ENCODE measurements at regions not wholly inside any gene's neighbourhood (a gene's known extent, or its start where the extent isn't known, plus 50 kb on each side); places are given as distances from the start of the nearest gene placed in this dataset.

GRCh38 chr3:168384990-168385389 lies 289.3 kb upstream of the GOLIM4 start:
- DNase-seq (ENCODE audit: low read depth, low spot score), result no peak
- no peaks in the 10 kb centered on the region for H4K20me1 ChIP-seq (ENCODE audit: control insufficient read depth, extremely low read depth, insufficient read depth, low read length)
- H3K27me3 ChIP-seq (ENCODE audit: control insufficient read depth, extremely low read depth, insufficient read depth, low read length), result no peaks in the 10 kb centered on the region
- no peaks in the 10 kb centered on the region for H3K9me3 ChIP-seq (ENCODE audit: control insufficient read depth, low read depth, low read length)
- FAIRE-seq, result no peak
- no peak overlapping the region for H3K9ac ChIP-seq (ENCODE audit: control insufficient read depth, extremely low read depth, insufficient read depth, low read length)
- no peak for TF ChIP-seq EZH2 (IDR thresholded peaks at IDR 0.05; ENCODE audit: low read length)
- TF ChIP-seq, protein P1, sequence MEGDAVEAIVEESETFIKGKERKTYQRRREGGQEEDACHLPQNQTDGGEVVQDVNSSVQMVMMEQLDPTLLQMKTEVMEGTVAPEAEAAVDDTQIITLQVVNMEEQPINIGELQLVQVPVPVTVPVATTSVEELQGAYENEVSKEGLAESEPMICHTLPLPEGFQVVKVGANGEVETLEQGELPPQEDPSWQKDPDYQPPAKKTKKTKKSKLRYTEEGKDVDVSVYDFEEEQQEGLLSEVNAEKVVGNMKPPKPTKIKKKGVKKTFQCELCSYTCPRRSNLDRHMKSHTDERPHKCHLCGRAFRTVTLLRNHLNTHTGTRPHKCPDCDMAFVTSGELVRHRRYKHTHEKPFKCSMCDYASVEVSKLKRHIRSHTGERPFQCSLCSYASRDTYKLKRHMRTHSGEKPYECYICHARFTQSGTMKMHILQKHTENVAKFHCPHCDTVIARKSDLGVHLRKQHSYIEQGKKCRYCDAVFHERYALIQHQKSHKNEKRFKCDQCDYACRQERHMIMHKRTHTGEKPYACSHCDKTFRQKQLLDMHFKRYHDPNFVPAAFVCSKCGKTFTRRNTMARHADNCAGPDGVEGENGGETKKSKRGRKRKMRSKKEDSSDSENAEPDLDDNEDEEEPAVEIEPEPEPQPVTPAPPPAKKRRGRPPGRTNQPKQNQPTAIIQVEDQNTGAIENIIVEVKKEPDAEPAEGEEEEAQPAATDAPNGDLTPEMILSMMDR (optimal IDR thresholded peaks at IDR 0.05 in 1 of 3, IDR thresholded peaks at IDR 0.05 in 1 of 3, conservative IDR thresholded peaks at IDR 0.05 in 1 of 3; ENCODE audit: extremely low read depth in 1 of 3, insufficient read depth in 2 of 3, low read length in 3 of 3), result no peak
- no peak overlapping the region for H3K4me3 ChIP-seq (ENCODE audit: control insufficient read depth in 2 of 3, extremely low read depth in 1 of 3, insufficient read depth in 2 of 3, low read depth in 1 of 3, low read length in 3 of 3)
- H3K79me2 ChIP-seq (ENCODE audit: control insufficient read depth, insufficient read depth, low read length), result no peaks in the 10 kb centered on the region
- H3K4me2 ChIP-seq (ENCODE audit: control insufficient read depth, extremely low read depth, insufficient read depth, low read depth, low read length), result no peak overlapping the region
- H2AFZ ChIP-seq (ENCODE audit: control insufficient read depth, low read length), result no peak overlapping the region
- no peak overlapping the region for H3K27ac ChIP-seq (ENCODE audit: control insufficient read depth, insufficient read depth, low read length)
- dilution Hi-C loops (cut with MboI; ENCODE audit: extremely low pct_ligation_motif_present, low sequenced_read_pairs), result no loop called here
- no peaks in the 10 kb centered on the region for H3K36me3 ChIP-seq (ENCODE audit: control insufficient read depth in 2 of 2, extremely low read depth in 1 of 2, insufficient read depth in 2 of 2, low read length in 2 of 2)
- H3K4me1 ChIP-seq (ENCODE audit: control insufficient read depth, extremely low read depth, insufficient read depth, low read length), result no peaks in the 10 kb centered on the region
- no peaks in the 10 kb centered on the region for H3K9me1 ChIP-seq (ENCODE audit: control insufficient read depth, extremely low read depth, insufficient read depth, low read length)

- Histone ChIP-seq H3K4me3 (ENCODE audit: control insufficient read depth in 2 of 3, extremely low read depth in 1 of 3, insufficient read depth in 2 of 3, low read depth in 1 of 3, low read length in 3 of 3) (no peak overlapping the region), H4K20me1 (ENCODE audit: control insufficient read depth, extremely low read depth, insufficient read depth, low read length) (no peaks in the 10 kb centered on the region), H3K9me3 (ENCODE audit: control insufficient read depth, low read depth, low read length) (no peaks in the 10 kb centered on the region), H3K36me3 (ENCODE audit: control insufficient read depth in 2 of 2, extremely low read depth in 1 of 2, insufficient read depth in 2 of 2, low read length in 2 of 2) (no peaks in the 10 kb centered on the region), H3K79me2 (ENCODE audit: control insufficient read depth, insufficient read depth, low read length) (no peaks in the 10 kb centered on the region), H3K4me2 (ENCODE audit: control insufficient read depth, extremely low read depth, insufficient read depth, low read depth, low read length) (no peak overlapping the region), H3K9ac (ENCODE audit: control insufficient read depth, extremely low read depth, insufficient read depth, low read length) (no peak overlapping the region), H3K4me1 (ENCODE audit: control insufficient read depth, extremely low read depth, insufficient read depth, low read length) (no peaks in the 10 kb centered on the region), H3K27me3 (ENCODE audit: control insufficient read depth, extremely low read depth, insufficient read depth, low read length) (no peaks in the 10 kb centered on the region), H3K9me1 (ENCODE audit: control insufficient read depth, extremely low read depth, insufficient read depth, low read length) (no peaks in the 10 kb centered on the region), H2AFZ (ENCODE audit: control insufficient read depth, low read length) (no peak overlapping the region), H3K27ac (ENCODE audit: control insufficient read depth, insufficient read depth, low read length) (no peak overlapping the region)
- DNase-seq (ENCODE audit: low read depth, low spot score) (no peak), FAIRE-seq (no peak)
- dilution Hi-C loops (cut with MboI; ENCODE audit: extremely low pct_ligation_motif_present, low sequenced_read_pairs), result no loop called here
- TF ChIP-seq EZH2 (IDR thresholded peaks at IDR 0.05; ENCODE audit: low read length), result no peak
- TF ChIP-seq, protein P1 (optimal IDR thresholded peaks at IDR 0.05 in 1 of 3, IDR thresholded peaks at IDR 0.05 in 1 of 3, conservative IDR thresholded peaks at IDR 0.05 in 1 of 3; ENCODE audit: extremely low read depth in 1 of 3, insufficient read depth in 2 of 3, low read length in 3 of 3), result no peak
These were observed 287.8 kb upstream of the GOLIM4 start for GRCh38 chr3:168383573-168383972.

Data from keratinocyte (primary cell).